ENCODE measurements at regions not wholly inside any gene's neighbourhood (a gene's known extent, or its start where the extent isn't known, plus 50 kb on each side); places are given as distances from the start of the nearest gene placed in this dataset.

GRCh38 chrX:74111245-74111644 lies 192.7 kb upstream of the ZCCHC13 start (continued):
- TF ChIP-seq, protein P1, sequence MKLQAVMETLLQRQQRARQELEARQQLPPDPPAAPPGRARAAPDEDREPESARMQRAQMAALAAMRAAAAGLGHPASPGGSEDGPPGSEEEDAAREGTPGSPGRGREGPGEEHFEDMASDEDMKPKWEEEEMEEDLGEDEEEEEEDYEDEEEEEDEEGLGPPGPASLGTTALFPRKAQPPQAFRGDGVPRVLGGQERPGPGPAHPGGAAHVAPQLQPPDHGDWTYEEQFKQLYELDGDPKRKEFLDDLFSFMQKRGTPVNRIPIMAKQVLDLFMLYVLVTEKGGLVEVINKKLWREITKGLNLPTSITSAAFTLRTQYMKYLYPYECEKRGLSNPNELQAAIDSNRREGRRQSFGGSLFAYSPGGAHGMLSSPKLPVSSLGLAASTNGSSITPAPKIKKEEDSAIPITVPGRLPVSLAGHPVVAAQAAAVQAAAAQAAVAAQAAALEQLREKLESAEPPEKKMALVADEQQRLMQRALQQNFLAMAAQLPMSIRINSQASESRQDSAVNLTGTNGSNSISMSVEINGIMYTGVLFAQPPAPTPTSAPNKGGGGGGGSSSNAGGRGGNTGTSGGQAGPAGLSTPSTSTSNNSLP (IDR thresholded peaks at IDR 0.05; ENCODE audit: low read depth, low read length): no peak
- TF ChIP-seq GZF1 (CRISPR knock-in tag; IDR thresholded peaks at IDR 0.05) (no peak), LRRFIP1 (CRISPR knock-in tag; conservative IDR thresholded peaks at IDR 0.05) (no peak)
- TF ChIP-seq, protein P2, sequence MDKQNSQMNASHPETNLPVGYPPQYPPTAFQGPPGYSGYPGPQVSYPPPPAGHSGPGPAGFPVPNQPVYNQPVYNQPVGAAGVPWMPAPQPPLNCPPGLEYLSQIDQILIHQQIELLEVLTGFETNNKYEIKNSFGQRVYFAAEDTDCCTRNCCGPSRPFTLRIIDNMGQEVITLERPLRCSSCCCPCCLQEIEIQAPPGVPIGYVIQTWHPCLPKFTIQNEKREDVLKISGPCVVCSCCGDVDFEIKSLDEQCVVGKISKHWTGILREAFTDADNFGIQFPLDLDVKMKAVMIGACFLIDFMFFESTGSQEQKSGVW (CRISPR knock-in tag; IDR thresholded peaks at IDR 0.05; ENCODE audit: borderline replicate concordance): no peak

DNA sequence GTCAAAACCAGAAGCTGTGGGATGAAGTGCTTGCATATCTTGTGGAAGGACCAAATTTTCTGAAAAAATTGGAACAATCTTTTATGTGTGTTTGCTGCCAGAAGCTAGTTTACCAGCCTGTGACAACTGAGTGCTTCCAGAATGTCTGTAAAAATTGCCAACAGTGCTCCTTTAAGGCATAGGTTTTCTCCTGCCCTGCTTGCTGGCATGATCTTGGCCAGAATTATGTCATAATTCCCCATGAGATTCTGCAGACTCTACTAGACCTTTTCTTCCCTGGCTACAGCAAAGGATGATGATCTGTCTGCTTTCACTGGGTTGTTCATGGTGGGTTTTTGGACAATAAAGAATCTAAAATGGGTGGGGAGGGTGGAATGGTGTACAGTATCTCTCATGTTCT lies 196.3 kb upstream of the ZCCHC13 start:
- Histone ChIP-seq H3K9ac (ENCODE audit: insufficient read depth, low read depth, low read length) (no peak overlapping the region), H3K36me3 (replicated peaks in 1 of 2; ENCODE audit: control insufficient read depth in 1 of 2, insufficient read depth in 2 of 2, low read length in 2 of 2) (no peaks in the 10 kb centered on the region), H4K20me1 (ENCODE audit: insufficient read depth, low read length) (no peaks in the 10 kb centered on the region), H3K4me1 (ENCODE audit: insufficient read depth, low read length) (no peaks in the 10 kb centered on the region), H3K4me3 (replicated peaks in 1 of 3; ENCODE audit: insufficient read depth in 1 of 3, low read depth in 2 of 3, low read length in 3 of 3) (no peak overlapping the region), H3K27me3 (ENCODE audit: control insufficient read depth in 1 of 2, insufficient read depth in 2 of 2, low read length in 2 of 2) (no peaks in the 10 kb centered on the region), H3K27ac (ENCODE audit: extremely low read length, insufficient read depth, low read length) (no peak overlapping the region), H3K9me3 (ENCODE audit: low read length) (no peaks in the 10 kb centered on the region; the same call in 1 of the 2 replicates), H3K4me2 (ENCODE audit: low read depth, low read length) (no peak overlapping the region), H2AFZ (ENCODE audit: low read length) (no peak overlapping the region), H3K79me2 (ENCODE audit: insufficient read depth, low read length) (no peaks in the 10 kb centered on the region)
- in situ Hi-C loops (cut with HindIII; ENCODE audit: extremely low pct_ligation_motif_present, low pct_unique_long_range_greater_than_20kb): no loop called here
- no peak for ATAC-seq
- FAIRE-seq: peak; percentile 64
- intact Hi-C loops (cut with micrococcal nuclease; ENCODE audit: unreplicated experiment): no loop called here
- CTCF ChIA-PET (ENCODE audit: low intra/inter-chr PET ratio, low total read pairs): no interaction called here
- BruUV-seq (replicated peaks): no TSS peak
- POLR2A ChIA-PET: no interaction called here
- no peak for TF ChIP-seq PHF5A (CRISPR knock-in tag; IDR thresholded peaks at IDR 0.05; ENCODE audit: low read depth, unreplicated experiment)
- TF ChIP-seq, protein P3, sequence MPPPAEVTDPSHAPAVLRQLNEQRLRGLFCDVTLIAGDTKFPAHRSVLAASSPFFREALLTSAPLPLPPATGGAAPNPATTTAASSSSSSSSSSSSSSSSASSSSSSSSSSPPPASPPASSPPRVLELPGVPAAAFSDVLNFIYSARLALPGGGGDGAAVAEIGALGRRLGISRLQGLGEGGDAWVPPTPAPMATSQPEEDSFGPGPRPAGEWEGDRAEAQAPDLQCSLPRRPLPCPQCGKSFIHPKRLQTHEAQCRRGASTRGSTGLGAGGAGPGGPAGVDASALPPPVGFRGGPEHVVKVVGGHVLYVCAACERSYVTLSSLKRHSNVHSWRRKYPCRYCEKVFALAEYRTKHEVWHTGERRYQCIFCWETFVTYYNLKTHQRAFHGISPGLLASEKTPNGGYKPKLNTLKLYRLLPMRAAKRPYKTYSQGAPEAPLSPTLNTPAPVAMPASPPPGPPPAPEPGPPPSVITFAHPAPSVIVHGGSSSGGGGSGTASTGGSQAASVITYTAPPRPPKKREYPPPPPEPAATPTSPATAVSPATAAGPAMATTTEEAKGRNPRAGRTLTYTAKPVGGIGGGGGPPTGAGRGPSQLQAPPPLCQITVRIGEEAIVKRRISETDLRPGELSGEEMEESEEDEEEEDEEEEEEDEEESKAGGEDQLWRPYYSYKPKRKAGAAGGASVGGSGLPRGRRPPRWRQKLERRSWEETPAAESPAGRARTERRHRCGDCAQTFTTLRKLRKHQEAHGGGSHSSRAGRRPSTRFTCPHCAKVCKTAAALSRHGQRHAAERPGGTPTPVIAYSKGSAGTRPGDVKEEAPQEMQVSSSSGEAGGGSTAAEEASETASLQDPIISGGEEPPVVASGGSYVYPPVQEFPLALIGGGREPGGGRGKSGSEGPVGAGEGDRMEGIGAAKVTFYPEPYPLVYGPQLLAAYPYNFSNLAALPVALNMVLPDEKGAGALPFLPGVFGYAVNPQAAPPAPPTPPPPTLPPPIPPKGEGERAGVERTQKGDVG (CRISPR knock-in tag; IDR thresholded peaks at IDR 0.05; ENCODE audit: borderline replicate concordance): no peak
- DNase-seq (ENCODE audit: low spot score): no peak
